NB4 (cell line): ENCODE measurements at regions not wholly inside any gene's neighbourhood (a gene's known extent, or its start where the extent isn't known, plus 50 kb on each side); places are given as distances from the start of the nearest gene placed in this dataset.
"Not testable (repeated sequence)": the region's sequence is repeated elsewhere in the genome, so short reads cannot be mapped to it uniquely, and the experiment has no call there.

Source experiments
- DNase-seq: peaks from one replicate; pipeline ENCODE4 v3.0.0; 2010; ENCODE audit warnings: low read depth
- H3K4me3 ChIP-seq: one replicate; pipeline ENCODE4 v1.5.1; 2011; ENCODE audit warnings: mild to moderate bottlenecking, low read depth, low read length, moderate library complexity
- MAX ChIP-seq: IDR thresholded peaks from 2 replicates; pipeline ENCODE4 v1.6.1; 2011; ENCODE audit warnings: low read depth, low read length
- MYC ChIP-seq: IDR thresholded peaks from 2 replicates; pipeline ENCODE4 v1.6.1; 2011; ENCODE audit warnings: low read depth, low read length
- POLR2A ChIP-seq: IDR thresholded peaks from 2 replicates; pipeline ENCODE4 v1.6.1; 2011; ENCODE audit warnings: mild to moderate bottlenecking; ENCODE audit not compliant: insufficient read length; ENCODE audit errors: extremely low read depth
- TF ChIP-seq, protein P1 (sequence below): IDR thresholded peaks from one replicate; pipeline ENCODE4 v1.5.1; 2012; ENCODE audit warnings: low read depth, low read length

- not testable (repeated sequence) for DNase-seq, H3K4me3 ChIP-seq
Measured at GRCh38 chr2:132220589-132220988, 58.8 kb upstream of the ANKRD30BL start.

DNA sequence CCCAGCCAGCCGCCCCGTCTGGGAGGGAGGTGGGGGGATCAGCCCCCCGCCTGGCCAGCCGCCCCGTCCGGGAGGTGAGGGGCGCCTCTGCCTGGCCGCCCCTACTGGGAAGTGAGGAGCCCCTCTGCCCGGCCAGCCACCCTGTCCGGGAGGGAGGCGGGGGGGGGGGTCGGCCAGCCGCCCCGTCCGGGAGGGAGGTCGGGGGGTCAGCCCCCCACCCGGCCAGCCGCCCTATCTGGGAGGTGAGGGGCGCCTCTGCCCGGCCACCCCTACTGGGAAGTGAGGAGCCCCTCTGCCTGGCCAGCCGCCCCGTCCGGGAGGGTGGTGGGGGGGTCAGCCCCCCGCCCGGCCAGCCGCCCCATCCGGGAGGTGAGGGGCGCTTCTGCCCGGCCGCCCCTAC lies 60.1 kb upstream of the ANKRD30BL start:
- H3K4me3 ChIP-seq, DNase-seq: not testable (repeated sequence)

DNA sequence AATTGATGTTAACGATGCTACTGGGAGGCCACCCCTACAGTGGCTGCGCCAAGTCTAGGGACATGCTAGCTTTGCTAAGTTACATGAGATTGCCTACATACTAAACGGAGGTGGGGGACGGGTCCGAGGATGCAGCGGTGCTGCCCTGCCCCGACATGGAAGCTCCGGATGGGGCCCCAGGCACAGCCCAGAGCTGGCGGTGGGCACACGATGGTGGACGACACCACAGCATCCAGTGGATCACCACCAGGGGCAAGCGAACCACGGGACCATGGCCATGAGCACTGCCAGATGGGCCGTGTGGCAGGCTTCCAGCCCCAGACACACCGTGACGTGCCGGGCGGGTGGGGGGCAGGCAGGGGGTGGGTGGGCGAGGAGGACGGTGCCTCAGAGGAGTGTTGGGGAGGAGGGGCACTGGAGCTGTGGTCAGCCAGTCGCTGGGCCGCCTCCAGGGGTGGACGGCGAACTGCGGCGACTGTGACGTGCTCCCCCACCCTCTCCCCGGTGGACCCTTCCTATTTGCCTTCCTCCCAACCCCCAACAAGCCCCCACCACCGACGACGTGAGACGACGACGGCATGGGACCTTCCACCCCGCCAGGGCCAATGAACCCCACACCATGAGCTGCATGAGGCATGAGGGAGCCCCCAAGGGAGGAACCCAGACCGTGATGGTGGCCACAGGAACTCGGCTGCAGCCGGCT lies 90.6 kb upstream of the ANKRD30BL start:
- H3K4me3 ChIP-seq: no peak overlapping the region
- no peak for TF ChIP-seq POLR2A
- no peak for TF ChIP-seq MYC
- TF ChIP-seq, protein P1, sequence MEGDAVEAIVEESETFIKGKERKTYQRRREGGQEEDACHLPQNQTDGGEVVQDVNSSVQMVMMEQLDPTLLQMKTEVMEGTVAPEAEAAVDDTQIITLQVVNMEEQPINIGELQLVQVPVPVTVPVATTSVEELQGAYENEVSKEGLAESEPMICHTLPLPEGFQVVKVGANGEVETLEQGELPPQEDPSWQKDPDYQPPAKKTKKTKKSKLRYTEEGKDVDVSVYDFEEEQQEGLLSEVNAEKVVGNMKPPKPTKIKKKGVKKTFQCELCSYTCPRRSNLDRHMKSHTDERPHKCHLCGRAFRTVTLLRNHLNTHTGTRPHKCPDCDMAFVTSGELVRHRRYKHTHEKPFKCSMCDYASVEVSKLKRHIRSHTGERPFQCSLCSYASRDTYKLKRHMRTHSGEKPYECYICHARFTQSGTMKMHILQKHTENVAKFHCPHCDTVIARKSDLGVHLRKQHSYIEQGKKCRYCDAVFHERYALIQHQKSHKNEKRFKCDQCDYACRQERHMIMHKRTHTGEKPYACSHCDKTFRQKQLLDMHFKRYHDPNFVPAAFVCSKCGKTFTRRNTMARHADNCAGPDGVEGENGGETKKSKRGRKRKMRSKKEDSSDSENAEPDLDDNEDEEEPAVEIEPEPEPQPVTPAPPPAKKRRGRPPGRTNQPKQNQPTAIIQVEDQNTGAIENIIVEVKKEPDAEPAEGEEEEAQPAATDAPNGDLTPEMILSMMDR: no peak
- no peak for TF ChIP-seq MAX
- no peak for DNase-seq

DNA sequence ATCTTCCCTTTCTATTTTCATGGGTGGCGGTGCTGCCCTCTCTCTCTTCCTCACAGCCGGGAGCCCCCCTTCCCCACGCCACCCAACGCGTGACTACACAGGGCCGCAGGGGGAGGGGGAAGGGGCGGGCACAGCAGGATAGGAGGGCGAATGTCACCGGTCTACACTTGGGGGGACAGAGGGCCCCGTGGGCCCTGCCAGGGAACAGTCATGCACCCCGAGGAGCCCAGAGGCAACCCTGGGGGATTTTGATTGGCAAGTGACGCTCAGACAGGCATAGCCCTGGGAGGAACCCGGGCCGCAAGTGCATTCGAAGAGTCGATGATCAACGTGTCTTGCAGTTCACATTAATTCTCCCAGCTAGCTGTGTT lies 91.1 kb upstream of the ANKRD30BL start:
- no peak overlapping the region for H3K4me3 ChIP-seq
- TF ChIP-seq POLR2A: no peak
- no peak for TF ChIP-seq MAX
- TF ChIP-seq, protein P1: no peak
- TF ChIP-seq MYC: no peak
- DNase-seq: no peak

GRCh38 chr2:132253496-132254305 lies 91.9 kb upstream of the ANKRD30BL start:
- TF ChIP-seq, protein P1: no peak
- no peak for TF ChIP-seq POLR2A
- no peak for TF ChIP-seq MAX
- TF ChIP-seq MYC: no peak
- no peak for DNase-seq
- H3K4me3 ChIP-seq: no peak overlapping the region

DNA sequence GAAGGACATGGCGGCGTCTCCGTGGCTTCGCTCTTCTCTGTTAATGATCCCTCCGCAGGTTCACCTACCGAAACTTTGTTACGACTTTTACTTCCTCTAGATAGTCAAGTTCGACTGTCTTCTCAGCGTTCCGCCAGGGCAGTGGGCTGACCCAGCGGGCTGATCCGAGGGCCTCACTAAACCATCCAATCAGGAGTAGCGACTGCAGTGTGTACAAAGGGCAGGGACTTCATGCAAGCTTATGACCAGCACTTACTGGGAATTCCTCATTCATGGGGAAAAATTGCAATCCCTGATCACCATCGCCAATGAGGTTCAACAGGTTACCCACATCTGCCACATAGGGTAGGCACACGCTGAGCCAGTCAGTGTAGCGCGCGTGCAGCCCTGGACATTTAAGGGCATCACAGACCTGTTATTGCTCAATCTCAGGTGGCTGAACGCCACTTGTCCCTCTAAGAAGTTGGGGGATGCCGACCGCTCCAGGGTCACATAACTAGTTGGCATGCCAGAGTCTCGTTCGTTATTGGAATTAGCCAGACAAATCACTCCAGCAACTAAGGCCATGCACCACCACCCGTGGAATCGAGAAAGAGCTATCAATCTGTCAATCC lies 92.7 kb upstream of the ANKRD30BL start:
- not testable (repeated sequence) for H3K4me3 ChIP-seq, DNase-seq

GRCh38 chr2:132255714-132256113 lies 94.0 kb upstream of the ANKRD30BL start:
- DNase-seq: no peak
- TF ChIP-seq, protein P1: no peak
- no peak for TF ChIP-seq POLR2A
- no peak for TF ChIP-seq MAX
- H3K4me3 ChIP-seq: no peak overlapping the region
